ENCODE measurements at regions not wholly inside any gene's neighbourhood (a gene's known extent, or its start where the extent isn't known, plus 50 kb on each side); places are given as distances from the start of the nearest gene placed in this dataset.

DNA sequence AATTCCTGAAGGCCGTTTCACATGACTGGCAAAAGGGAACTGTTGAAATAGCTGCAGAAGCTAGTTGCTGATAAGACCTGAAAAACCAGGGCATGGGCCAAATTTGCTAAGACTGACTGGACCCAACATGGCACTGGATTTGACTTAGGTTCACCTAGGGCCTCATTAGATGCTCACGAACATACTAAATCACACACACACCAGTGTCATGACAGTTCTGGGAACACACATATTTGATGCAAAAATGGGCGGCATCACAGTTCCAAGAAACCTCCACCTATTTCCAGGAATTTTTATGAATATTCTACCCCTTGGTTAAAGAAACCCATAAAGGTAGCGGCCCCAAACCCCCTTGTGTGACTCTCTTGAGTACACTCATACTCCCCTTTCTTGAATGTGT, 99.6 kb upstream of the OBI1 start:
- no peak for TF ChIP-seq SUZ12 (IDR thresholded peaks at IDR 0.05; ENCODE audit: extremely low read depth, insufficient read depth, insufficient read length)
- no peak for TF ChIP-seq ZNF274 (IDR thresholded peaks at IDR 0.05; ENCODE audit: low read depth, low read length)
